ENCODE measurements at regions not wholly inside any gene's neighbourhood (a gene's known extent, or its start where the extent isn't known, plus 50 kb on each side); places are given as distances from the start of the nearest gene placed in this dataset.

- H3K4me3 ChIP-seq (ENCODE audit: insufficient read depth in 1 of 2, low read depth in 1 of 2, low read length in 2 of 2), result no peak overlapping the region
- no peak overlapping the region for H2AK5ac ChIP-seq (ENCODE audit: low read length, severe bottlenecking)
- no peak overlapping the region for H4K8ac ChIP-seq (ENCODE audit: low read length)
- no peak overlapping the region for H3K4ac ChIP-seq (ENCODE audit: low read depth in 1 of 2, low read length in 2 of 2)
- no peak overlapping the region for H2BK15ac ChIP-seq (ENCODE audit: low read depth, poor library complexity, severe bottlenecking)
- H3K27ac ChIP-seq (ENCODE audit: low read length, poor library complexity, severe bottlenecking), result no peak overlapping the region
- H3K9ac ChIP-seq (ENCODE audit: low read length), result no peak overlapping the region
- H2AFZ ChIP-seq (ENCODE audit: low read depth, low read length), result no peak overlapping the region
- DNase-seq, result no peak
- no peak overlapping the region for H3K4me2 ChIP-seq (ENCODE audit: low read length, poor library complexity, severe bottlenecking)
- H3K14ac ChIP-seq (ENCODE audit: low read length in 2 of 2), result no peak overlapping the region
- no peak overlapping the region for H4K91ac ChIP-seq (ENCODE audit: low read length)
- H3K36me3 ChIP-seq (ENCODE audit: control insufficient read depth in 1 of 2, insufficient read depth in 2 of 2, low read depth in 1 of 2, low read length in 2 of 2), result no peaks in the 10 kb centered on the region
- no peak overlapping the region for H2BK12ac ChIP-seq (ENCODE audit: low read length in 2 of 2)
- H2BK120ac ChIP-seq (ENCODE audit: low read depth, low read length), result no peak overlapping the region
- no peak overlapping the region for H3K23ac ChIP-seq (ENCODE audit: low read length in 2 of 2)
- no peaks in the 10 kb centered on the region for H3K4me1 ChIP-seq (ENCODE audit: control insufficient read depth, insufficient read depth, low read depth, low read length)
- H3K79me1 ChIP-seq (replicated peaks; ENCODE audit: low read length, poor library complexity, severe bottlenecking), result no peaks in the 10 kb centered on the region
- no peaks in the 10 kb centered on the region for H3K27me3 ChIP-seq (ENCODE audit: control insufficient read depth in 1 of 2, insufficient read depth in 1 of 2, low read length in 2 of 2)
- peaks cover 10% of the 10 kb centered on the region for H3K9me3 ChIP-seq (ENCODE audit: control insufficient read depth, low read length)
- no peak overlapping the region for H3K18ac ChIP-seq (ENCODE audit: low read depth in 1 of 2, low read length in 2 of 2)
- H2BK5ac ChIP-seq (ENCODE audit: low read depth, low read length, poor library complexity, severe bottlenecking), result no peak overlapping the region
These were observed 477.7 kb downstream of the IGSF11 start for GRCh38 chr3:118556983-118557382.

- no peak overlapping the region for H2BK120ac ChIP-seq (ENCODE audit: low read depth, low read length)
- WGBS, result 75% methylated on average over 3 of the region's 3 CpGs
- H3K36me3 ChIP-seq (ENCODE audit: control insufficient read depth in 1 of 2, insufficient read depth in 2 of 2, low read depth in 1 of 2, low read length in 2 of 2), result no peaks in the 10 kb centered on the region
- H3K14ac ChIP-seq (ENCODE audit: low read length in 2 of 2), result no peak overlapping the region
- no peak overlapping the region for H3K9ac ChIP-seq (ENCODE audit: low read length)
- H2BK15ac ChIP-seq (ENCODE audit: low read depth, poor library complexity, severe bottlenecking), result no peak overlapping the region
- no peak overlapping the region for H3K23ac ChIP-seq (ENCODE audit: low read length in 2 of 2)
- no peak overlapping the region for H3K4me3 ChIP-seq (ENCODE audit: insufficient read depth in 1 of 2, low read depth in 1 of 2, low read length in 2 of 2)
- H3K4me1 ChIP-seq (ENCODE audit: control insufficient read depth, insufficient read depth, low read depth, low read length), result no peaks in the 10 kb centered on the region
- H2AK5ac ChIP-seq (ENCODE audit: low read length, severe bottlenecking), result no peak overlapping the region
- no peak overlapping the region for H3K4ac ChIP-seq (ENCODE audit: low read depth in 1 of 2, low read length in 2 of 2)
- no peak overlapping the region for H3K18ac ChIP-seq (ENCODE audit: low read depth in 1 of 2, low read length in 2 of 2)
- no peak overlapping the region for H2BK12ac ChIP-seq (ENCODE audit: low read length in 2 of 2)
- no peak overlapping the region for H3K27ac ChIP-seq (ENCODE audit: low read length, poor library complexity, severe bottlenecking)
- H2BK5ac ChIP-seq (ENCODE audit: low read depth, low read length, poor library complexity, severe bottlenecking), result no peak overlapping the region
- DNase-seq, result no peak
- H4K91ac ChIP-seq (ENCODE audit: low read length), result no peak overlapping the region
- H2AFZ ChIP-seq (ENCODE audit: low read depth, low read length), result no peak overlapping the region
- no peak overlapping the region for H4K8ac ChIP-seq (ENCODE audit: low read length)
- H3K27me3 ChIP-seq (ENCODE audit: control insufficient read depth in 1 of 2, insufficient read depth in 1 of 2, low read length in 2 of 2), result no peaks in the 10 kb centered on the region
- no peaks in the 10 kb centered on the region for H3K79me1 ChIP-seq (replicated peaks; ENCODE audit: low read length, poor library complexity, severe bottlenecking)
- peaks cover 7% of the 10 kb centered on the region for H3K9me3 ChIP-seq (ENCODE audit: control insufficient read depth, low read length)
- no peak overlapping the region for H3K4me2 ChIP-seq (ENCODE audit: low read length, poor library complexity, severe bottlenecking)
These were observed 477.1 kb downstream of the IGSF11 start for GRCh38 chr3:118557513-118557912.

GRCh38 chr3:118559286-118559685 lies 475.4 kb downstream of the IGSF11 start:
- no peak overlapping the region for H2BK15ac ChIP-seq (ENCODE audit: low read depth, poor library complexity, severe bottlenecking)
- H3K18ac ChIP-seq (ENCODE audit: low read depth in 1 of 2, low read length in 2 of 2), result no peak overlapping the region
- H3K23ac ChIP-seq (ENCODE audit: low read length in 2 of 2), result no peak overlapping the region
- WGBS, result no CpG with 5 or more reads among the region's 1 CpG
- peaks cover 3% of the 10 kb centered on the region for H3K9me3 ChIP-seq (ENCODE audit: control insufficient read depth, low read length)
- no peak overlapping the region for H2AFZ ChIP-seq (ENCODE audit: low read depth, low read length)
- H3K9ac ChIP-seq (ENCODE audit: low read length), result no peak overlapping the region
- H3K79me1 ChIP-seq (replicated peaks; ENCODE audit: low read length, poor library complexity, severe bottlenecking), result no peaks in the 10 kb centered on the region
- no peak overlapping the region for H3K4ac ChIP-seq (ENCODE audit: low read depth in 1 of 2, low read length in 2 of 2)
- H2BK12ac ChIP-seq (ENCODE audit: low read length in 2 of 2), result no peak overlapping the region
- H3K14ac ChIP-seq (ENCODE audit: low read length in 2 of 2), result no peak overlapping the region
- H3K36me3 ChIP-seq (ENCODE audit: control insufficient read depth in 1 of 2, insufficient read depth in 2 of 2, low read depth in 1 of 2, low read length in 2 of 2), result no peaks in the 10 kb centered on the region
- H2AK5ac ChIP-seq (ENCODE audit: low read length, severe bottlenecking), result no peak overlapping the region
- no peak overlapping the region for H2BK120ac ChIP-seq (ENCODE audit: low read depth, low read length)
- no peaks in the 10 kb centered on the region for H3K4me1 ChIP-seq (ENCODE audit: control insufficient read depth, insufficient read depth, low read depth, low read length)
- no peak overlapping the region for H2BK5ac ChIP-seq (ENCODE audit: low read depth, low read length, poor library complexity, severe bottlenecking)
- H3K27ac ChIP-seq (ENCODE audit: low read length, poor library complexity, severe bottlenecking), result no peak overlapping the region
- no peaks in the 10 kb centered on the region for H3K27me3 ChIP-seq (ENCODE audit: control insufficient read depth in 1 of 2, insufficient read depth in 1 of 2, low read length in 2 of 2)
- H3K4me3 ChIP-seq (ENCODE audit: insufficient read depth in 1 of 2, low read depth in 1 of 2, low read length in 2 of 2), result no peak overlapping the region
- H4K8ac ChIP-seq (ENCODE audit: low read length), result no peak overlapping the region
- no peak for DNase-seq
- H4K91ac ChIP-seq (ENCODE audit: low read length), result no peak overlapping the region
- no peak overlapping the region for H3K4me2 ChIP-seq (ENCODE audit: low read length, poor library complexity, severe bottlenecking)

- no peak for DNase-seq
- Histone ChIP-seq H2BK15ac (ENCODE audit: low read depth, poor library complexity, severe bottlenecking) (no peak overlapping the region), H3K79me1 (replicated peaks; ENCODE audit: low read length, poor library complexity, severe bottlenecking) (no peaks in the 10 kb centered on the region), H3K9me3 (ENCODE audit: control insufficient read depth, low read length) (peaks cover 8% of the 10 kb centered on the region), H3K23ac (ENCODE audit: low read length in 2 of 2) (no peak overlapping the region), H2AFZ (ENCODE audit: low read depth, low read length) (no peak overlapping the region), H3K4ac (ENCODE audit: low read depth in 1 of 2, low read length in 2 of 2) (no peak overlapping the region), H3K14ac (ENCODE audit: low read length in 2 of 2) (no peak overlapping the region), H3K9ac (ENCODE audit: low read length) (no peak overlapping the region), H3K27me3 (ENCODE audit: control insufficient read depth in 1 of 2, insufficient read depth in 1 of 2, low read length in 2 of 2) (no peaks in the 10 kb centered on the region), H3K27ac (ENCODE audit: low read length, poor library complexity, severe bottlenecking) (no peak overlapping the region), H4K91ac (ENCODE audit: low read length) (no peak overlapping the region), H2AK5ac (ENCODE audit: low read length, severe bottlenecking) (no peak overlapping the region), H3K4me3 (ENCODE audit: insufficient read depth in 1 of 2, low read depth in 1 of 2, low read length in 2 of 2) (no peak overlapping the region), H3K4me2 (ENCODE audit: low read length, poor library complexity, severe bottlenecking) (no peak overlapping the region), H2BK5ac (ENCODE audit: low read depth, low read length, poor library complexity, severe bottlenecking) (no peak overlapping the region), H3K18ac (ENCODE audit: low read depth in 1 of 2, low read length in 2 of 2) (no peak overlapping the region), H3K4me1 (ENCODE audit: control insufficient read depth, insufficient read depth, low read depth, low read length) (no peaks in the 10 kb centered on the region), H2BK12ac (ENCODE audit: low read length in 2 of 2) (no peak overlapping the region), H3K36me3 (ENCODE audit: control insufficient read depth in 1 of 2, insufficient read depth in 2 of 2, low read depth in 1 of 2, low read length in 2 of 2) (no peaks in the 10 kb centered on the region), H4K8ac (ENCODE audit: low read length) (no peak overlapping the region), H2BK120ac (ENCODE audit: low read depth, low read length) (no peak overlapping the region)
These were observed 469.8 kb downstream of the IGSF11 start for GRCh38 chr3:118564800-118565199.

Data from mesenchymal stem cell (in vitro differentiated cells and primary cell).